ENCODE measurements at regions not wholly inside any gene's neighbourhood (a gene's known extent, or its start where the extent isn't known, plus 50 kb on each side); places are given as distances from the start of the nearest gene placed in this dataset.

DNA sequence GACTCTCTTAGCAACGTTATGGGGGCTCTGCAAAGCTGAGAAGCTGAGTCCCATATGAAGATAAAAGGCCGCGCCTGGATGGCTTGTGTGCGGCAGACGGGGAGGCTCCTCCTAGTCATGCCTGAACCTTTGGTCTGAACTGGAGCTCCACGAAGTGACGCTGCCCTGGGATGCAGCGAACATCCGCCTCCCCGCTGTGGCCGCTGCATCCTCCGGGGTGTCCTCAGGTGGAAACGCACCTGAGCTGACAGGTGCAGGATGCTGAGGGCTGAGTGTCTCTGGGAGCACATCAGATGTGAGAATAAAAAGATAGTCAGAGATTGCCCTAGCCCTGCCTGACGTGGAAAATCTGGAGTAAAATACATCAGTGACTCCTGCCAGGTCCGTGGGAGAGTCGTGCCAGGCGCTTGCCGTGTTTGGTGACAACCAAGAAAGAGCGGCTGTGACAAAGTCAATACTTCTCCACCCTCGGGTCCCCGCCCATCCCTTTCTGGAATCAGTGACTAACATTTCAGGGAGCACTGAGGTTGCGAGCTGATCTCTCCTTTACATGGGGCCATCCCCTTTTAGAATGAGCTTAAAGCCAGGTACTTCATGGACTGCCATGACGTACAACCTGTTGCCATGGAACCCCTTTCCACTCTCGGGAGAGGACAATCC lies 162.8 kb upstream of the AFDN start:
- in situ Hi-C loops (cut with MboI; ENCODE audit: low pct_unique_long_range_greater_than_20kb in 2 of 9, low sequenced_read_pairs in 9 of 9, unreplicated experiment in 9 of 9): no loop called here
- no peak overlapping the region for H3K27ac ChIP-seq
- ATAC-seq (replicated peaks in 6 of 8): peak in 1 of 8 experiments; percentile 10
- WGBS, 10 experiments: 28 to 92% (median 82%) methylated on average over 4 to 15 of the region's 24 CpGs; no CpG with 5 or more reads in 4 of the 10 experiments
- H3K4me3 ChIP-seq: no peak overlapping the region
- H3K4me1 ChIP-seq (replicated peaks in 1 of 2): peaks cover 64 to 86% of the 10 kb centered on the region in 2 donors

DNA sequence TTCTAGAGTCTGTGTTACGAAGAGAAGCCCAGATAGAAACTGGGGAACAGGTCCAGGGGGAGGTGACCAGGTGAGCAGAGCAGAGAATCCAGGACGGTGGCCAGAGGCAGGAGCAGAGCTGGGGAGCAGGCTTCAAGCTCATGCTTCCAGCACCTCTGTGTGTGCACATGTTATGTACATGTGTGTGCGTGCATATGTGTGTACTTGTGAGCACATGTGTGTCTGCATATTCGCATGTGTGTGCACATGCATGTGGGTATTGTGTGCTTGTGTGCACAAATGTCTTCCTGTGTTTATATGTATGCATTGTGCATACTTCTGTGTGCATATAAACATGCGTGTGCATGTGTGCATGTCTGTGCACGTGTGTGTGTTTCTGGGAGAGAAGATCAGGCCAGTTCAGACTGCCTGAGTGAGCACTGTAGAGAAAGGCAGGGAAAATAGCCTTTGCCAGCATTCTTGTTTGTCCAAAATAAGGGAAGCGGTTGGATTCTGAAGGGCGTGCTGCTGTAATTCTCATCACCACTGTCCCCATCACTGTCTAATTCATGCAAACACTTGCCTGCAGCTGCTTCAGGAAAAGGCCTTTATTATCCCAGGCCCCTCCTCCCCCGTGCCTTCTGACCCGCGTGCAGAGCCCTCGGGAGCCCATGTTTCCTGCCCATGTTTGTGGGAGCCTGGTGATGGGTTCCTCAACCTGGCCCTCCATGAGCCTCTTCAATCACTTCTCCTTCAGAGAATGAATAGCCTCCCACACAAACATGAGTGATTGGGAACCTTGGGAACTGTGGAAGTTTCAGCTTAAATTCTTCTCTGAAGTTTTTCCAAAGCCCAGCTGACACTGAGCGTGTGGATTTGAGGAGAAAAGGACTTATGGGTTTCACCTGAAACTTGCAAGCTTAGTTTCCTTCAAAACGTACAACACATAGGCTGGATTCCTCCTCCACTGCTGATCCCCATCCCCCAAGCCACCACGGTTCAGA lies 161.7 kb upstream of the AFDN start:
- Histone ChIP-seq H3K4me1 (replicated peaks in 1 of 2) (peaks cover 62 to 91% of the 10 kb centered on the region in 2 donors), H3K27ac (peak overlapping the region in 1 of 2 donors; percentile 39), H3K4me3 (no peak overlapping the region)
- peak in 5 of 8 experiments; percentile 21 to 45 (median 41) for ATAC-seq (replicated peaks in 6 of 8)
- in situ Hi-C loops (cut with MboI; ENCODE audit: low pct_unique_long_range_greater_than_20kb in 2 of 9, low sequenced_read_pairs in 9 of 9, unreplicated experiment in 9 of 9): no loop called here
- 10 to 100% (median 48%) methylated on average over 1 to 10 of the region's 15 CpGs for WGBS, 10 experiments

DNA sequence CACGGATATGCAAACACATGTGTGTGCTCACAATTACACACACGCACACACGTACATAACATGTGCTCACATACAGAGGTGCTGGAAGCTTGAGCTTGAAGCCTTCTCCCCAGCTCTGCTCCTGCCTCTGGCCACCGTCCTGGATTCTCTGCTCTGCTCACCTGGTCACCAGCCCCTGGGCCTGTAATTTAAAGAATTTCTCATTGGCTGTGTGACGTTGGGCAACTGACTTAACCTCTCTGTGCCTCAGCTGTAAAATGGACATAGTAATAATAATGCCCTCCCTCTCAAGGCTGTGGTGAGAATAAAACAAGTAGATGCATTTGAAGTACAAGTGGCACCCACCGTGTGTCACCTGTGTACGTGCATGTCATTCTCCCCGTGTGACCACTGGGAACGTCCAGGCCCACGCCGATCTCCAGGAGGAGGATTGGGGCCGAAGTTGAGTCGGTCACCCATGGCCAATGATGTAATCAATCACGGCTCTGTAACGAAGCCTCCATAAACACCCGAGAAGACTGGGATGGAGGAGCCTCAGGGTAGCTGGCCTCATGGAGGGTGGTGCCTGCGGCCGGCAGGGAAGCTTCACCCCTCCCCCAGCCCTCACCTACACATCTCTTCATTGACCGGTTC lies 160.9 kb upstream of the AFDN start:
- no peak overlapping the region for H3K4me3 ChIP-seq
- peaks cover 62 to 93% of the 10 kb centered on the region in 2 donors for H3K4me1 ChIP-seq (replicated peaks in 1 of 2)
- in situ Hi-C loops (cut with MboI; ENCODE audit: low pct_unique_long_range_greater_than_20kb in 2 of 9, low sequenced_read_pairs in 9 of 9, unreplicated experiment in 9 of 9): no loop called here
- no peak for ATAC-seq (replicated peaks in 6 of 8)
- no peak overlapping the region for H3K27ac ChIP-seq
- 49 to 100% (median 68%) methylated on average over 1 to 17 of the region's 19 CpGs; no CpG with 5 or more reads in 2 of the 10 experiments for WGBS, 10 experiments

DNA sequence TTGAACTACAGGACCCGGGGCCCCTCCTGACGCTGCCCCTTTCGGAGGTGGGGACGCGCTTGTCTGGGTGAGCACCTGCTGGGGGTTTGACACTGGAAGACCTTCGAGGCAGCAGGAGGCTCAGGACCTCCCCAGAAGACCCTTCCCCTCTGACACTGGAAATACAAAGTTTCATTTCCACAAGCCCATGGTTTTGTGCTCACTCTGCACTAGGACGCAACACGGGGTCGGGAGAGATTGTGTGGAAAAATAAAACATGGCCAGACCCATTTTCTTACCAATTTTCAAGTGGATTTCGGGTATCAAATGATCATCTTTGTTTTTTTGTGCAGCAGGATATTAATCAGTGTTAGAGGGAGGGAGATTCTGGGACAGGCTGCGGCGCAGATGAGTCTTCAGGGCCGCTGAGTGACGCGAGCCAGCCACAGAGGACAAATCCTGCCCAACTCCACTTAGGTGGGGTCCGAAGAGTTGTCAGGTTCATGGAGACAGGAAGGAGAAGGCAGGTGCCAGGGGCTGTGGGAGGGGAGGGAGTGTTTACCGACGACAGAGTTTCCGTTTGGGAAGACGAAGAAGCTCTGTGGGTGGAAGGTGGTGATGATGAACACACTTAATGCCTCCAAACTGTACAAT lies 160.0 kb upstream of the AFDN start:
- WGBS, 10 experiments: 32 to 98% (median 88%) methylated on average over 1 to 8 of the region's 20 CpGs; no CpG with 5 or more reads in 5 of the 10 experiments
- ATAC-seq (replicated peaks in 6 of 8): no peak
- in situ Hi-C loops (cut with MboI; ENCODE audit: low pct_unique_long_range_greater_than_20kb in 2 of 9, low sequenced_read_pairs in 9 of 9, unreplicated experiment in 9 of 9): no loop called here

DNA sequence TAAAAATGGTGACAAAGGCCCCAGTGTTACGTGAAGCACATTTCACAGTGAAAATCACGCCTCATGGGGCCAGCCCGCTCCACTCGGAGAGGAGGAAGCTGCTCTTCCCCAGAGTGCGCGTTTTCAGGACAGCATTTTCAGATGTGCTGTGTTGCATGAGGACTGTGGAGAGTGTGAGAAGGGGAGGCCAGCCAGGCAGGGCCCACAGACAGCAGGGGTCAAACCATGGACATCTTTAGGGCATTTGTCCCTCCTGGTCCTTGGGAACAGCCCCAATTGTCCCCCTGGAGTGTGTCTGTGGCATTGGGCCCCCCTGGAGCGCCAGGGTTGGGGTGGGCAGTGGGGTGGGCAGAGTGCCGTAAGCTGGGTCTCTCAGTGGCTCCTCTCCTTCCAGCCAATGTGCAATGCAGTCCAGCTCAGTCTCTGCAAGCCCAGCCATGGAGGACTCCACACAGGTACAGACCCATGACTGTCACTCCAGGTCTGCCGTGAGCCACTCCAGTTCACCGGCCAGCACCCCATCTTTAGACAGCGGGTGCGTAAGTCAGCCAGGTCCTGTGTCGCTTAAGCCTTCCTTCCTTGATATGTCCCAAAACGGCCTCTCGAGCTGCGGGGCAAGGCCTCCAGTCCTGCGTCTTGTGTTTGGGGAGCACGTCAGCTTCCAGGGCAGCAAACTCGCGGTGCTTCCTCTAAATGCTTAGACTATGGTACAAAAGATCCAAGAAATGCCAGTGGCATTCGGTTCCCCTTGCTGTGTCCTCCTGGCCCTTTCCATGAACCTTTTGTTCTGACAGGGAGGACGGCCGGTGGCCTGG lies 159.3 kb upstream of the AFDN start:
- Histone ChIP-seq H3K4me1 (replicated peaks in 1 of 2) (peaks cover 57 to 83% of the 10 kb centered on the region in 2 donors), H3K4me3 (no peak overlapping the region), H3K27ac (peak overlapping the region in 1 of 2 donors; percentile 83)
- ATAC-seq (replicated peaks in 6 of 8): no peak
- in situ Hi-C loops (cut with MboI; ENCODE audit: low pct_unique_long_range_greater_than_20kb in 2 of 9, low sequenced_read_pairs in 9 of 9, unreplicated experiment in 9 of 9): no loop called here
- WGBS, 10 experiments: 61 to 83% (median 80%) methylated on average over 3 to 8 of the region's 23 CpGs; no CpG with 5 or more reads in 5 of the 10 experiments

More for the DNA sequence above, 160.0 kb upstream of the AFDN start:
- no peak overlapping the region for H3K4me3 ChIP-seq
- peaks cover 57 to 87% of the 10 kb centered on the region in 2 donors for H3K4me1 ChIP-seq (replicated peaks in 1 of 2)
- H3K27ac ChIP-seq: no peak overlapping the region

DNA sequence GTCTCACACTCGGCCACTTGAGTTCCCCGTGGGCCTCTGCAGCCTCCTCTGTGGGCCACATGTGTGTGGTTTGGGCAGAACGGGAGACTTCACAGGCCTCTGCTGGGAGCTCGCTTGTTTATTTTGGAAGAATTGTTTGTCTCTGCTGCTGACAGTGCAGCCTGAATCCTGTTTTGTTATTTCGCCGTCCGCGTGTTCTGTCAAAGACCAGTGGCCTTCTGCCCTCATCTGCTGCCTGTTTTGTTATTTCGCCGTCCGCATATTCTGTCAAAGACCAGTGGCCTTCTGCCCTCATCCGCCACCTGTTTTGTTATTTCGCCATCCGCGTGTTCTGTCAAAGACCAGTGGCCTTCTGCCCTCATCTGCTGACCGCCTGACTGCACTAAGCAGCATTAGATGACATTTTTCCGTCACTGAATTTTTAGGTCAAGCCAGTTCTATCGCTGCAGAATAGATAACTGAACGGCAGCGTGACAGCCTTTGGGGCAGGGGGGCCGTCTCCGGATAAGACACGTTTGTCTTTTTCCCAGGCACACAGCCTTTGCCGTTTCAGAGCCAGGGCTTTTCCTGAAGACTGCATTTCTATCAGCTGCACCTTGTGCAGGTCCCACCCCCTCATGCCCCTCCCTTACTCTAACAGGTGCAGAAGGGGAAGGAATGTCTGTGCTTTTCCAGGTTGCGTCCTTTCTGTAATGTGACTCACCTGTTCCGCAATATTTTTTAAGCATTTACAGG lies 158.5 kb upstream of the AFDN start:
- peaks cover 54 to 75% of the 10 kb centered on the region in 2 donors for H3K4me1 ChIP-seq (replicated peaks in 1 of 2)
- peak in 5 of 8 experiments; percentile 45 to 63 (median 50) for ATAC-seq (replicated peaks in 6 of 8)
- H3K27ac ChIP-seq: peak overlapping the region in 1 of 2 donors; percentile 83
- no peak overlapping the region for H3K4me3 ChIP-seq
- in situ Hi-C loops (cut with MboI; ENCODE audit: low pct_unique_long_range_greater_than_20kb in 2 of 9, low sequenced_read_pairs in 9 of 9, unreplicated experiment in 9 of 9): no loop called here
- 0 to 86% (median 29%) methylated on average over 1 to 19 of the region's 26 CpGs; no CpG with 5 or more reads in 1 of the 10 experiments for WGBS, 10 experiments

DNA sequence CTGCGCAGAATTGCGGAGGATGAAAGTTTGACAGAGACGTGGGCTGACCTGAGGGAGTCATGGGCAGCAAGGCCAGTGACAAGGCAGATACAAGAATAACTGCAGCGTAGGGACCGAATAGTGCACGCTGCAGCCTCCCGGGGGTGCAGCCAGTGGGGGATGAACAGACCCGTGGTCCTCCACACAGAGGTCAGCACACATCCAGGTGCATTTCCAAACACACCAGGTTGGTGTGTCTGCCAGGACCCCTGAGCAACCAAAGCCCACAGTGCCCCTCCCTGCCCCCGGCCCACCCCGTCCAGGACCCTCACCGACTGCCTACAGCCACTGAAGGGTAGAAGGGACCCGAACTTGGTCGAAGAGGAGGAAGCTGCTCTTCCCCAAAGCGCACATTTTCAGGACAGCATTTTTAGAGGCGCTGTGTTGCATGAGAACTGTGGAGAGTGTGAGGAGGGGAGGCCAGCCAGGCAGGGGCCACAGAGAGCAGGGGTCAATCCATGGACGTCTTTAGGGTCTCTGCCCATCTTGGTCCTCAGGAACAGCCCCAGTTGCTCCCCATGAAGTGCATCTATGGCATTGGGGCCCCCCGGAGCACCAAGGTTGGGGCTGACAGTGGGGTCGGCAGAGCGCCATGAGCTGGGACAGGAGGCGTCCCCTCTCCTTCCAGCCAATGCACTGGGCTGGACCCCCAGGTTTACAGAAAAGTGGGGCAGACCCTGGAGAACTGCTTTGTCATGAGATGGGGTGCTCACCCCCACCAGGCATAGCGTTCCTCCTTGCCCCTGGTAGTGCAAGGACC lies 157.8 kb upstream of the AFDN start:
- ATAC-seq (replicated peaks in 6 of 8): peak in 3 of 8 experiments; percentile 8 to 15 (median 11)
- Histone ChIP-seq H3K4me1 (replicated peaks in 1 of 2) (peaks cover 48 to 68% of the 10 kb centered on the region in 2 donors), H3K4me3 (no peak overlapping the region), H3K27ac (peak overlapping the region in 1 of 2 donors; percentile 83)
- 0 to 82% methylated on average over 1 to 5 of the region's 21 CpGs; no CpG with 5 or more reads in 8 of the 10 experiments for WGBS, 10 experiments
- in situ Hi-C loops (cut with MboI; ENCODE audit: low pct_unique_long_range_greater_than_20kb in 2 of 9, low sequenced_read_pairs in 9 of 9, unreplicated experiment in 9 of 9): no loop called here

DNA sequence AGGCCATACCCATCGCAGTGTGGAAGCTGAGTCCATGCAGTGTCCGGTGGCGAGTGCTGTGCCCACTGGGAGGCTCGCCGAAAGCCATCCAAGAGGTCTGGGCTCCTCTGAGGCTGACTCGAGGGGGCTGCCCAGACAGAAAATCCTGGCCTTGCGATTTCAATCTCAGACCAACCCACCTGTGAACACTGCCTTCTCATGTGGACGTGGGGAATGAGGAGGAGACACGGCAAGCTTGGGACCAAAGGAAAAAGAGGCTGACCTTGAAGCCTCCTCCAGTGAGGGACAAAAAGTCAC lies 157.2 kb upstream of the AFDN start:
- ATAC-seq (replicated peaks in 6 of 8): no peak
- 27% methylated on average over 7 of the region's 9 CpGs; no CpG with 5 or more reads in 9 of the 10 experiments for WGBS, 10 experiments
- Histone ChIP-seq H3K4me1 (replicated peaks in 1 of 2) (peaks cover 42 to 62% of the 10 kb centered on the region in 2 donors), H3K27ac (no peak overlapping the region), H3K4me3 (no peak overlapping the region)
- in situ Hi-C loops (cut with MboI; ENCODE audit: low pct_unique_long_range_greater_than_20kb in 2 of 9, low sequenced_read_pairs in 9 of 9, unreplicated experiment in 9 of 9): no loop called here

DNA sequence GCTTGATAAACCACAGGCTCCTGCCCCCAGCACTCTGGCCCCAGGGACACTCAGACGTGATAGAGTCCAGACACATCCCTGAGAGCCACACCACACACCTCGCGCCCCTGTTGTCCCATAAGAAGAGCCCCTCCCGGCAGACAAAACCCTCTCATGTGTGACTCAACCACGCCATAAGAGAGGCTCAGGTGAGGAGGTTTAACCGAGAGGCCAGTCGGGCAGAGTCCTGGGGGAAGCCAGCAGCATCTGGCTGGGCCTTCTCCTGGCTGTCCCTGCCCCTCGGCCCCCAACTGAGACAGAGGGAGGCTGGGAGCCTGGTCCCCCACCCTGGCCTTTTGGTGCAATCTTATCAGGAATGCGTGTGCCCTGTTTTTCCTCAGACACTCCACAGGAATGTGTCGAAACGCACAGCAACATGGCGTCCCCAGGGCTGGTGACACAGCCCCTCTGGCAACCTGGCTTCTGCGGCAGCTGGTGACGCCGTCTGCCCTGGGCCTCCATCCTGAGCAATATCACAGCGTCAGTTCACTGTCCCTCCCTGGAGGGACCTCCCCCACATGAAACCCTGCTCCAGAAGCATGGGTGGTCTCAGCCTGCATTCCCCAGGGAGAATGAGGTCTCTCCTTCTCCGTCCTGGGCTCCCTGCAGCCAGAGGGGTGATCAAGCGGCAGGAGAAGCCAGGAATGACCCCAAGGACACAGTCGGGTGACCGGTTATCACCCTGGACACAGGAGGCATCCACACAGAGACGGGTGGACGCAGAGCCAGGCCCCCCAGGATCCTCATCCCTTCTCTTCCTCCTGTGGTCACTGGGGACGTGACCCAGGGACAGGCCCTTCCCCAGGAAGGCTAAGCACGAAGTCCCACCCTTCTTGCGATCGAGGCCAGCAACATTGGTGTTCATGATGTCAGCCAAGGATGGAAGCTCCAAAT lies 156.6 kb upstream of the AFDN start:
- H3K27ac ChIP-seq: no peak overlapping the region
- H3K4me3 ChIP-seq: no peak overlapping the region
- in situ Hi-C loops (cut with MboI; ENCODE audit: low pct_unique_long_range_greater_than_20kb in 2 of 9, low sequenced_read_pairs in 9 of 9, unreplicated experiment in 9 of 9): no loop called here
- ATAC-seq (replicated peaks in 6 of 8): no peak
- H3K4me1 ChIP-seq (replicated peaks in 1 of 2): peaks cover 36 to 56% of the 10 kb centered on the region in 2 donors
- 21 to 100% (median 80%) methylated on average over 1 to 7 of the region's 26 CpGs; no CpG with 5 or more reads in 4 of the 10 experiments for WGBS, 10 experiments

DNA sequence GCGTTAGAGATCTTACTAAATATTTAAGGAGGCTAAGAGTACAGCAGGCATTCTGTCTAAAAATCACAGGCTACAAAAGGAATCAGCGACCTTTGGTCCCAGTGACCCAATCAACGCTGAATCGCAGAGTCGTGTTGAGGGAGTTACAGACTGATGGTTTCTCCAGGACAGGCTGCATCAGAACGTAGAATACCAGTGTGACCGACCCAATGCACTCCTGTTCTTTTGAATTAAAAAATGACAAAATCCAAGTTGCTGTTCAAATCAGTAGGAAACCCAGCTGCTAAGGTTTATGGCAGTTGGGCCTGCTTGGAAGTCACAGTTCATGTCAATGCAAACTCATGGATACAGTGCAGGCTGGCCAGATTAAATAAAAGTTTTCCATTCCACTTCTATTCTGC lies 155.8 kb upstream of the AFDN start:
- no peak for ATAC-seq (replicated peaks in 6 of 8)
- H3K4me3 ChIP-seq: no peak overlapping the region
- in situ Hi-C loops (cut with MboI; ENCODE audit: low pct_unique_long_range_greater_than_20kb in 2 of 9, low sequenced_read_pairs in 9 of 9, unreplicated experiment in 9 of 9): no loop called here
- peaks cover 33 to 51% of the 10 kb centered on the region in 2 donors for H3K4me1 ChIP-seq (replicated peaks in 1 of 2)
- WGBS, 10 experiments: 32 to 100% (median 79%) methylated on average over 1 to 7 of the region's 7 CpGs; no CpG with 5 or more reads in 1 of the 10 experiments
- no peak overlapping the region for H3K27ac ChIP-seq
